Upper lobe of left lung (tissue), 4 donors: ENCODE measurements at regions not wholly inside any gene's neighbourhood (a gene's known extent, or its start where the extent isn't known, plus 50 kb on each side); places are given as distances from the start of the nearest gene placed in this dataset.

ENCODE experiments used
- POLR2A ChIP-seq, 4 donors: fragments of 450-650 bp; IDR thresholded peaks; one replicate each; pipeline ENCODE4 v1.5.1; 2016 to 2017; ENCODE audit warnings: antibody characterized with exemption in 4 of 4, mild to moderate bottlenecking in 2 of 4
- POLR2AphosphoS5 ChIP-seq, 2 donors: sonication (generic); formaldehyde crosslinking; IDR thresholded peaks; one replicate each; pipeline ENCODE4 v1.5.1; 2017; ENCODE audit warnings: antibody characterized with exemption in 2 of 2
- TF ChIP-seq, protein P1 (sequence below), 6 experiments: fragments of 450-650 bp in 4 of 6; fragments of 200-600 bp in 2 of 6; sonication (generic) in 2 of 6; IDR thresholded peaks; one replicate each; pipeline ENCODE4 v1.5.1; 2016 to 2019; ENCODE audit warnings: antibody characterized with exemption in 6 of 6

GRCh38 chr6:78593898-78594667, 273.3 kb upstream of the IRAK1BP1 start:
- TF ChIP-seq POLR2A (IDR thresholded peaks at IDR 0.05): no peak
- no peak for TF ChIP-seq POLR2AphosphoS5 (IDR thresholded peaks at IDR 0.05)
- TF ChIP-seq, protein P1, sequence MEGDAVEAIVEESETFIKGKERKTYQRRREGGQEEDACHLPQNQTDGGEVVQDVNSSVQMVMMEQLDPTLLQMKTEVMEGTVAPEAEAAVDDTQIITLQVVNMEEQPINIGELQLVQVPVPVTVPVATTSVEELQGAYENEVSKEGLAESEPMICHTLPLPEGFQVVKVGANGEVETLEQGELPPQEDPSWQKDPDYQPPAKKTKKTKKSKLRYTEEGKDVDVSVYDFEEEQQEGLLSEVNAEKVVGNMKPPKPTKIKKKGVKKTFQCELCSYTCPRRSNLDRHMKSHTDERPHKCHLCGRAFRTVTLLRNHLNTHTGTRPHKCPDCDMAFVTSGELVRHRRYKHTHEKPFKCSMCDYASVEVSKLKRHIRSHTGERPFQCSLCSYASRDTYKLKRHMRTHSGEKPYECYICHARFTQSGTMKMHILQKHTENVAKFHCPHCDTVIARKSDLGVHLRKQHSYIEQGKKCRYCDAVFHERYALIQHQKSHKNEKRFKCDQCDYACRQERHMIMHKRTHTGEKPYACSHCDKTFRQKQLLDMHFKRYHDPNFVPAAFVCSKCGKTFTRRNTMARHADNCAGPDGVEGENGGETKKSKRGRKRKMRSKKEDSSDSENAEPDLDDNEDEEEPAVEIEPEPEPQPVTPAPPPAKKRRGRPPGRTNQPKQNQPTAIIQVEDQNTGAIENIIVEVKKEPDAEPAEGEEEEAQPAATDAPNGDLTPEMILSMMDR (IDR thresholded peaks at IDR 0.05): no peak
